Nephron (organoid): ENCODE measurements at regions not wholly inside any gene's neighbourhood (a gene's known extent, or its start where the extent isn't known, plus 50 kb on each side); places are given as distances from the start of the nearest gene placed in this dataset.

ENCODE experiments used
- H3K27ac Mint-ChIP-seq, 3 experiments: 2 replicates each; pipeline ENCODE4 v1.8.0; 2020; ENCODE audit warnings: mixed read lengths in 3 of 3, mild to moderate bottlenecking in 2 of 3, moderate library complexity in 1 of 3
- H3K27me3 Mint-ChIP-seq: 2 replicates; pipeline ENCODE4 v1.8.0; 2021; ENCODE audit warnings: low read depth, mild to moderate bottlenecking, moderate library complexity, mixed read lengths
- H3K36me3 Mint-ChIP-seq: 2 replicates; pipeline ENCODE4 v1.8.0; 2020; ENCODE audit warnings: low read depth, mixed read lengths
- H3K4me1 Mint-ChIP-seq: 2 replicates; pipeline ENCODE4 v1.8.0; 2020; ENCODE audit warnings: mixed read lengths
- H3K4me3 Mint-ChIP-seq, 3 experiments: 2 replicates each; pipeline ENCODE4 v1.8.0; 2020; ENCODE audit warnings: mild to moderate bottlenecking in 3 of 3, mixed read lengths in 3 of 3, moderate library complexity in 2 of 3
- H3K9me3 Mint-ChIP-seq: 2 replicates; pipeline ENCODE4 v1.8.0; 2020; ENCODE audit warnings: mixed read lengths
- CTCF ChIP-seq, 3 experiments: fragments of 200-600 bp; sonication (generic); IDR thresholded peaks; one replicate each; pipeline ENCODE4 v1.5.0; 2021; ENCODE audit warnings: antibody characterized with exemption in 3 of 3; ENCODE audit not compliant: unreplicated experiment in 3 of 3

DNA sequence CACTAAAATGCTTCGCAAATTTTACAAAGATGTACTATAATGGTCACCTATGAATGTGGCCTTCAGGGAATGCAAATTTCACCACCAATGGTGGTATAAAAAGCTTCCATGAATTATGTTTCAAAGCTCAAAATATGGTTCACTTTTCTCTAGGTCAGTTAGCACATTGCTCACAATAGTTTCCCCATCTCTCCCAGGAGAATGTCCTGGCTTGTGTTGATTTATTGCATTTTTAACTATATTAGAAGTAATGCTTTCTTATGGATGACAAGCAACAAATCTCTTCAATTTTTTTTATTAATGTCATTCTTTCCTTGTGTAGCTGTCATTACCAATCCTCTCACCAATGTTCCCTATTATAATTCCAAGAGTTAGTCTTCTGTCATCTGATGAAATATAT is 621.2 kb downstream of the TBC1D4 start:
- no peaks in the 10 kb centered on the region for H3K27me3 Mint-ChIP-seq
- no peak for TF ChIP-seq CTCF (IDR thresholded peaks at IDR 0.05; ENCODE audit: unreplicated experiment in 3 of 3)
- no peak overlapping the region for H3K4me3 Mint-ChIP-seq
- H3K27ac Mint-ChIP-seq: no peak overlapping the region
- H3K9me3 Mint-ChIP-seq: peaks cover 17% of the 10 kb centered on the region
- H3K4me1 Mint-ChIP-seq: peaks cover 6% of the 10 kb centered on the region
- H3K36me3 Mint-ChIP-seq: no peaks in the 10 kb centered on the region

DNA sequence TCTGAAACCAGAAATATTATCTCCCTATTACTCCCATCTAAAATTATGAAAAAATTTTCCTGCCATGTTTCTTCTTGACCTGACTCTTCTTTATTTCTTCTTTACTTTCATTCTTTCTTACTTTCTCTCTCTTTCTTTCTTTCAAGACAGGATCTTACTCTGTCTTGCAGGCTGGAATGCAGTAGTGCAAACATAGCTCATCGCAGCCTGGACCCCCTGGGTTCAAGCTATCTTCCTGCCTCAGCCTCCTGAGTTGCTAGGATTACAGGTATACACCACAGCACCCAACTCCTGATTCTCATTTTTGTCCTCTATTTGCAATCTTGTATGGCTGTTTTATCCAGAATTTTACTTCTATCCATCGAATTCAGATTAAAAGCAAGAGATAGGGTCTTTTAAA is 631.1 kb downstream of the TBC1D4 start:
- H3K27ac Mint-ChIP-seq: no peak overlapping the region
- peaks cover 21% of the 10 kb centered on the region for H3K9me3 Mint-ChIP-seq
- no peaks in the 10 kb centered on the region for H3K27me3 Mint-ChIP-seq
- H3K4me3 Mint-ChIP-seq: no peak overlapping the region
- TF ChIP-seq CTCF (IDR thresholded peaks at IDR 0.05; ENCODE audit: unreplicated experiment in 3 of 3): no peak
- no peaks in the 10 kb centered on the region for H3K4me1 Mint-ChIP-seq
- no peaks in the 10 kb centered on the region for H3K36me3 Mint-ChIP-seq

DNA sequence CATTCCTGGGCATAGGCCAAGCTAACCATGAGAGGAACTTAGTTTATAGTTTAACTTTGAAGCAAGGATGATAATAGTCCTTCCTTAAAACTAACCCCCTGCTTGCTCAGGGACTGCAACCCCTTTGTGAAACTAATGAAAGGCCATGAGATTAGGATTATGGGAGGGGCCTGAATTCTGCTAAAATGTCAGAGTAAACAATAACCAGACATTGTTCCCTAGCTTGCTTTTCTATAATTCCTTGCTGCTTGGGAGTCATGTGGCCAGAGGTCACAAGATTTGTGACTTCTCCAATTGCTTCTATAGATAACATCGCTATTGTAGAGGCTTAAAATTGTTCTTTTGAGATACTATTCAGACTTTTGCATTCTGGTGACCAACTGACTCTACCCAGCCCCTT is 634.0 kb downstream of the TBC1D4 start:
- Mint-ChIP-seq H3K27me3 (no peaks in the 10 kb centered on the region), H3K4me3 (no peak overlapping the region), H3K27ac (no peak overlapping the region), H3K4me1 (no peaks in the 10 kb centered on the region), H3K36me3 (no peaks in the 10 kb centered on the region), H3K9me3 (peaks cover 3% of the 10 kb centered on the region)
- TF ChIP-seq CTCF (IDR thresholded peaks at IDR 0.05; ENCODE audit: unreplicated experiment in 3 of 3): no peak

DNA sequence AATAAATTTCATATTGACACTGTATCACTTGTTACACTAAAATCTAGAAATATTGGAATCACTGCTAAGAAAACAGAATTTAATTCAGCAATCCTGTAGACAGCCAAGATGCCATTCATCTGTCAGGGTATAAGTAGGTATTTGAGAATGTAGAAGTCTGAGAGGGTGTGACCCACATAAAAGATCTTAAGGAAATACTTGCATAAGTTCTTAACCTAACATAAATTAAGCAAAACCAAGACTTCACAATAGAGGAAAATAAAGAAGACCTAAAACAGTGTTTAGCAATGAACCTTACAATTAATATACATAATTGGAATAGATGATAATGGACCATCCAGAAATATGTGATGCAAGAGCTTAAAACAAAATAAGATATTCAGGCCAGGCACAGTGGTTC is 636.2 kb downstream of the TBC1D4 start:
- Mint-ChIP-seq H3K9me3 (peaks cover 6% of the 10 kb centered on the region), H3K36me3 (no peaks in the 10 kb centered on the region), H3K27ac (no peak overlapping the region)

GRCh38 chr13:74841651-74842050 is 640.3 kb downstream of the TBC1D4 start:
- no peak for TF ChIP-seq CTCF (IDR thresholded peaks at IDR 0.05; ENCODE audit: unreplicated experiment in 3 of 3)
- Mint-ChIP-seq H3K9me3 (peaks cover 10% of the 10 kb centered on the region), H3K27ac (no peak overlapping the region), H3K4me3 (no peak overlapping the region), H3K27me3 (no peaks in the 10 kb centered on the region), H3K36me3 (no peaks in the 10 kb centered on the region), H3K4me1 (no peaks in the 10 kb centered on the region)

More for the DNA sequence above, 636.2 kb downstream of the TBC1D4 start:
- H3K27me3 Mint-ChIP-seq: no peaks in the 10 kb centered on the region
- no peaks in the 10 kb centered on the region for H3K4me1 Mint-ChIP-seq
- no peak for TF ChIP-seq CTCF (IDR thresholded peaks at IDR 0.05; ENCODE audit: unreplicated experiment in 3 of 3)
- H3K4me3 Mint-ChIP-seq: no peak overlapping the region

- H3K4me3 Mint-ChIP-seq: no peak overlapping the region
- H3K27me3 Mint-ChIP-seq: no peaks in the 10 kb centered on the region
- no peaks in the 10 kb centered on the region for H3K4me1 Mint-ChIP-seq
Measured at GRCh38 chr13:74841123-74841522, 640.8 kb downstream of the TBC1D4 start.

More at GRCh38 chr13:74841123-74841522, 640.8 kb downstream of the TBC1D4 start:
- no peak for TF ChIP-seq CTCF (IDR thresholded peaks at IDR 0.05; ENCODE audit: unreplicated experiment in 3 of 3)
- peaks cover 10% of the 10 kb centered on the region for H3K9me3 Mint-ChIP-seq
- H3K36me3 Mint-ChIP-seq: no peaks in the 10 kb centered on the region
- H3K27ac Mint-ChIP-seq: no peak overlapping the region
